HG02970 (cell line): ENCODE measurements at regions not wholly inside any gene's neighbourhood (a gene's known extent, or its start where the extent isn't known, plus 50 kb on each side); places are given as distances from the start of the nearest gene placed in this dataset.

Experiments used
- ATAC-seq: cut with Tn5 transposase; IDR thresholded peaks from one replicate; pipeline ENCODE4 v1.9.1; 2021; ENCODE audit warnings: mild to moderate bottlenecking, moderate library complexity, moderate number of reproducible peaks; ENCODE audit not compliant: unreplicated experiment, low FRiP score

GRCh38 chr5:93890657-93891056 lies 149.3 kb upstream of the POU5F2 start:
- no peak for ATAC-seq

- ATAC-seq: no peak
These were observed 146.3 kb upstream of the POU5F2 start for GRCh38 chr5:93887678-93888077.

DNA sequence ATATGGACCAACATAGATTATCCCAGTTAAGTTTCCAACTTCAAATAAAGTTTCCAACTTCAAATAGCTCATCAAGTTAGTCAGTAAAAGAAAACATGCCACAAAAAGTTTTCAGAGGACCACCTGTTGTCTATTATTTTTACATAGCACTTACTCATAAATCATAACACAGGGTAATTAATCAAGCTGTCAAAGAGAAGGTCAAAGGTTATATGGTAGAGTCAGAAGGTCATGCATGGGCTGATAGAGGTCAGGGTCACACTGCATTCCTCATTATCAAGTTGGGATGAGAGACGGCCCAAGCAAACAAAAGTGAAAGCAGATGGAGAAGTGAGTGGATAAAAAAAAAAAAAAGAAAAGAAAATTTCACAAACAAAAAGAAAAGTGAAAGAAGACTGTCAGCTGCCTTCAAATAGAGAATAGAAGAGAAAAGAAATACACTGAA lies 145.5 kb upstream of the POU5F2 start:
- ATAC-seq: no peak

DNA sequence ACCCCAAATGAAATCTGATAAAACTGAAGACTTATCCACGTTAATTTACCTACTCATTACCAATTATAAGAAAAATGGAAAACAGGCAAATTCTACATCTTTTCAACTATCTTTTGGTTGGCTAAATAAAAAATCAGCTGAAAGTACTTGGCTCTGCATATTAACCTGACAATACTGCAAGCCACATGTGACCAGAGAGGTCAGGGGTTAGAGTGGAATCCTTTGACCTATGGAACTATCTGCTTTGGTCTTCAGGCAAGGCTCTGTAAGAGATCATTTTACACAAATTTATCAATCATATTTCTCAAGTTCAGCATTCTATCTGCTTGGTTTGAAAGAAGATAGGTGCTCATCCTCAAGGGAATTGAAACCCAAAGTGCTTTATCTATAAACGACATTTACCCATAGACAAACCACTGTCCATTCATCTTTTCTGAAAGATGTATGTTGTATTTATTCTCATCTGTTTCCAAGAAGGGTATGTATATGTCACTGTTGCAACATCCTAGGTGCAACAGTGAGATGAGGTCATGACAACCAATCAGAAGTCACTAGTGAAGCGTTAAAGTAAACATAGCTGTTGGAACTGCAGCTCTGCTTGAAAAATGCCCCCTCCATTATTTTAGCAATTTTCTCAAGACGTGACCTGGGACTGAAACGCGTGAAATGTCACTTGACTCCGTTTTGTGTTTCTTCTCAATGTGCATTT lies 144.9 kb upstream of the POU5F2 start:
- ATAC-seq: no peak

GRCh38 chr5:93884254-93884653 lies 142.9 kb upstream of the POU5F2 start:
- ATAC-seq: no peak

- ATAC-seq: no peak
These were observed 142.1 kb upstream of the POU5F2 start for GRCh38 chr5:93883459-93883858.

GRCh38 chr5:93875693-93876092 lies 134.3 kb upstream of the POU5F2 start:
- no peak for ATAC-seq

DNA sequence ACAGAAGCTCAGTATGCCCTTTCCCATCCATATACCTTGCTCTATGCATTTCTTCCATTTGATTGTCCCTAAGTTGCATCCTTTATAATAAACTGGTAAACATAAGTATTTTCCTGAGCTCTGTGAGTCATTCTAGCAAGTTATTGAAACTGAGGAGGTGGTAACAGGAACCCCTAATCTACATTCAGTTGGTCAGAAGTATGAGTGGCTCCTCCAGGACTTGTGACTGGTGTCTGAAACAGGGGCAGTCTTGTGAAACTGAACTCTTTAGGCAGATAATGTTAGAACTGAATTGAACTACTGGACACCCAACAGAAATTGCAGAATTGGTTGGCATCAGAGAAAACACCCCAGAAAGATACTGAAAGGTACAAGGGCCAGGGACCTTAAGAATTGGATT lies 133.1 kb upstream of the POU5F2 start:
- peak; percentile 47 for ATAC-seq

- ATAC-seq: peak; percentile 74
These were observed 132.7 kb upstream of the POU5F2 start for GRCh38 chr5:93874080-93874479.

DNA sequence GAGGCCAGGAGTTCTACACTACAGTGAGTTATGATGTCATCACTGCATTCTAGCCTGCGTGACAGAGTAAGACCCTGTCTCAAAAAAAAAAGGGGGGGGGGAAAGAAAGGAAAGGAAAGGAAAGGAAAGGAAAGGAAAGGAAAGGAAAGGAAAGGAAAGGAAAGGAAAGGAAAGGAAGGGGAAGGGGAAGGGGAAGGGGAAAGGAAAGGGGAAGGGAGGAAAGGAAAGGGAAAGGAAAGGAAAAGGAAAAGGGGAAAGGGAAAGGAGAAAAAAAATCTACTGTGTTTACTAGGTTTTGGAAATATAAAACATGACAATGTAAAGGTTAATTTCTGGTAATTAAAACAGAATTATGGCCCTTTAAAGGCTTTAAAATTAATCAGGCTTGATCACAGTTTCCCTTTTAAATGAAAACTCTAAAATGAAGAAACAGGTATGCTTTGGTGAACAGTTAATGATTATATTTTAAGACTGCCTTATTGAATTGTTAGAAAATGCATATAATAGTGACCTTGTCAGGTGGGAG lies 131.9 kb upstream of the POU5F2 start:
- no peak for ATAC-seq

DNA sequence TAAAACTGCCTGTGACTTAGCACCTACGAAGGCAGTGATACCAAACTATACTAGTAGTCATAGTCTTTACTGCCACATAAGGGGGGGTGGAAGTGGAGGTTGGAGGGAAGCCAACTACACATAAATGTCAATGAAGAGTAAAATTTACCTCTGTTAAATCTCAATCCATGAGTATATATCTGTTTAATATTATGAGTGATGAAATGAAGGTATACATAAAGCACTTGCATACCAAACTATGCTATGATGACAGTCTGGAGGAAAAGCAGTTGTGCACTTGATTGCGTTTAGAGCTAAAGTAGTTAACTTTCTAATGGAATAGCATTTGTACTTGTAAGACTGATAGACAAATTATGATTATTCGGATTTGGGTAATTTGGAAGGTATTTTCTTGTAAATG lies 129.2 kb upstream of the POU5F2 start:
- no peak for ATAC-seq

DNA sequence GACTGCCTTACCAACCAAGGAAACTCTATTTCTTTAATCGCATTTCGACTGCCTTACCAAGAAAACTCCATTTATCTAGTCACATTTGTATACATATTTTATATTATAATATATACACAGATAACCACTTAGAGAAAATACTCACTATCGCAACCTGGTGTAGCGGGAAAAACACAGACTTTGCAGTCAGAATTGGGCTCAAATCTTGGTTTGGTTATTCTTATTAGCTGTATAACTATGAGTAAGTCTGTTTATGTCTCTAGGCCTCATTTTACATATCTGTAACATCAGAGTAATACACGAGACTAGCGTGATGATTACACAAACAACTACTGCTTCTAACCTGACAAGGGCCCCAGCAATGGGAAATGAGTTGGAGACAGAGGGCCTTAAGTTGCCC lies 127.5 kb upstream of the POU5F2 start:
- ATAC-seq: no peak

- no peak for ATAC-seq
These were observed 108.9 kb upstream of the POU5F2 start for GRCh38 chr5:93850311-93850710.

DNA sequence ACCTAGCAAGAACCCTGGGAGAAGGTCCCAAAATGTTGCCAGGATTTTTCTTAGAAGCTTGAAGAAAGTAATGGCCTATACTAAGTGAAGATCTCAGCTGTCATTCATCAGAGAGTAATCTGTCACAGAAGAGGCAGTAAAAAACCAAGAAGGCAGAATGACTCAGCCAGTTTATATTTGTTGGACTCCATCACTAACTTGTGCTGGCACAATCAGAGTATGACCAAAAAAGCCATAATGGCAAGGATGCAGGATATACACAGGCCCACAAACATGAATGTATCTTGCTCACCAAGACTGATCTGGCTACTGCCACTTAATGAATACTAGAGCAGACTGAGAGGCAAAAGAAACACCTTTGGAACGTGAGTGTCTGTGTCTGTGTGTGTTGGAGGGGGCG lies 104.0 kb upstream of the POU5F2 start:
- no peak for ATAC-seq

GRCh38 chr5:93831449-93831848 lies 90.0 kb upstream of the POU5F2 start:
- ATAC-seq: no peak

DNA sequence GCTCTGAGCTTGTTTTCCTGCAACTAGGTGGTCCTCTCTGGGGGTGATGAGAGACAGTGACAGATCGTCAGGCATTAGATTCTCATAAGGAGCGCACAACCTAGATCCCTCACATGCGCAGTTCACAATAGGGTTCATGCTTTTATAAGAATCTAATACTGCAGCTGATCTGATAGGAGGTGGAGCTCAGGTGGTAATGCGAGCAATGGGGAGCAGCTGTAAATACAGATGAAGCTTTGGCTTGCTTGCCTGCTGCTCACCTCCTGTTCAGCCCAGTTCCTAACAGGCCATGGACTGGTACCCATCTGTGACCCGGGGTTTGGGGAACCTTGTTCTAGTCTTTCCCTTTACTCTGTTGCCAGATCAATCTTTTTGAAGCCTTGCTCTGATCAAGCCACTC lies 89.5 kb upstream of the POU5F2 start:
- no peak for ATAC-seq

DNA sequence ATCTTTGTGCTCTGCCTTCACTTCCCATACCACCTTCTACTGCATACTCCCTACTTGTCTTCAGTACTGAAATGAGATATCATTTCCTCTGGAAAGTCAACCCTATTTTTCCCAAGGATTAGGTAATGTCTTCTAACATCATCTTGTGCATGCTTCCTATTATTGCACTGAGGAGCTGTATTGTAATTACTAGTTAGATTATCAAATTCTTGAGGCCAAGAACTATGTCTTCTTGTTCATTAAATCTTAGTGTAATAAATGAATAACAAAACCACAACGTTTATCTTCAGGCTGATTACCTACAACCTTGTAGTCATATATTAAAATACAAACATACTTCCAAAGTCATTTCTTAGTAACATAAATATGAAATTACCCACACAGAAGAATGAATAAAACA lies 87.9 kb upstream of the POU5F2 start:
- ATAC-seq: no peak

- no peak for ATAC-seq
These were observed 80.6 kb upstream of the POU5F2 start for GRCh38 chr5:93821891-93822415.

DNA sequence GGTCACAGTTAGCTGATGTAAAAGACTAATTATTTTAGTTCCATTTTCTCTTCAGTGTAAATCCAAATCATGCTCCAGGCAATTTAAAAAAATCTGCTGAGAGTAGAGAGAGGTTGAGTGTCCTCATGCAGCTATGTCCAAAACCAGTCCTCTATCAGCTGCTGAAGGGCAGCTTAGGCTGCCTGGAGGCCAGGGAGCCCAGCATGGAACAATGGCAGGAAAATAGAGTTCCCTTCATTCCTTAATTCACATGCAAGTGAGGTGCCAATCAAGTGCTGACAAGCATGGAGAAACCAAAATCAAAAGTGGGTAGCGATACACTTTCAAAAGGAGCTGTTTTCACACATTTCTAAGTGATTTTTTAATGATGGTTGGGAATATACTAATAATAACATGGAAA lies 78.3 kb upstream of the POU5F2 start:
- no peak for ATAC-seq

DNA sequence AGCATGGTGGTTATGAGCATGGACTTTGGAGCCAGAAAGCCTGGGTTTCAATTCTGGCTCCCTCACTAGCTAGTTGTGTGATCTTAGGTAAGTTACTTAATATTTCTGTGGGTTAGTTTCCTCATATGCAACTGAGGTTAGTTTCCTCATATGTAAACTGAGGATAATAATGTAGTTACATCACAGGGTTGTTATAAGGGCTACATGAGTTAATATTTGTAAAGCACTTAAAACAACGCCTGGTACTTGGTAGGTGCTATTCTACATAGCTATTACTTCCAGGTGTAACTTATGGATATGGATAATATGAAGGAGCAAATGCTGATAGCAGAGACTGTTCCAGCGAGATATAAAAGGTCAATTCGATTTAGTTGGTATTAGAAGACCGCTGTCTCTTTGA lies 69.4 kb upstream of the POU5F2 start:
- no peak for ATAC-seq

GRCh38 chr5:93809430-93809829 lies 68.0 kb upstream of the POU5F2 start:
- ATAC-seq: no peak

GRCh38 chr5:93807846-93808245 lies 66.4 kb upstream of the POU5F2 start:
- ATAC-seq: no peak
